Smooth muscle cell (in vitro differentiated cells): ENCODE measurements at regions not wholly inside any gene's neighbourhood (a gene's known extent, or its start where the extent isn't known, plus 50 kb on each side); places are given as distances from the start of the nearest gene placed in this dataset.

Experiments used
- DNase-seq: peaks from one replicate; lab custom pipeline; 2025; ENCODE audit not compliant: unreplicated experiment; lab: John Stamatoyannopoulos, UW
- H2AFZ ChIP-seq: fragments of 200-600 bp; sonication (generic); 2 replicates; pipeline ENCODE4 v1.6.0; 2016; ENCODE audit warnings: antibody characterized with exemption, low read depth, mild to moderate bottlenecking
- H3F3A ChIP-seq: fragments of 200-600 bp; sonication (generic); 2 replicates; pipeline ENCODE4 v1.6.0; 2017; ENCODE audit warnings: antibody characterized with exemption, low read depth
- H3K27ac ChIP-seq: fragments of 200-600 bp; sonication (generic); 2 replicates; pipeline ENCODE4 v1.5.1; 2016; ENCODE audit warnings: low read depth, mild to moderate bottlenecking
- H3K27me3 ChIP-seq: fragments of 200-600 bp; sonication (generic); 2 replicates; pipeline ENCODE4 v1.6.1; 2016; ENCODE audit warnings: low read depth, mild to moderate bottlenecking
- H3K36me3 ChIP-seq: fragments of 200-600 bp; sonication (generic); 2 replicates; pipeline ENCODE4 v1.5.1; 2016; ENCODE audit warnings: low read depth
- H3K4me1 ChIP-seq: fragments of 200-600 bp; sonication (generic); 2 replicates; pipeline ENCODE4 v1.5.1; 2016; ENCODE audit warnings: low read depth
- H3K4me2 ChIP-seq: fragments of 200-600 bp; sonication (generic); 2 replicates; pipeline ENCODE4 v1.6.0; 2016; ENCODE audit warnings: mild to moderate bottlenecking
- H3K4me3 ChIP-seq: fragments of 200-600 bp; sonication (generic); 2 replicates; pipeline ENCODE4 v1.5.1; 2016; ENCODE audit warnings: mild to moderate bottlenecking
- H3K79me2 ChIP-seq: fragments of 200-600 bp; sonication (generic); 2 replicates; pipeline ENCODE4 v1.6.0; 2016; ENCODE audit warnings: low read depth, mild to moderate bottlenecking
- H3K9ac ChIP-seq: fragments of 200-600 bp; sonication (generic); 2 replicates; pipeline ENCODE4 v1.6.0; 2016; ENCODE audit warnings: low read depth
- H3K9me3 ChIP-seq: fragments of 200-600 bp; sonication (generic); replicated peaks from 2 replicates; pipeline ENCODE4 v1.5.1; 2016; ENCODE audit warnings: low read depth
- H4K20me1 ChIP-seq: fragments of 200-600 bp; sonication (generic); 2 replicates; pipeline ENCODE4 v1.6.0; 2016; ENCODE audit warnings: low read depth
- CTCF ChIP-seq: fragments of 200-600 bp; sonication (generic); IDR thresholded peaks from 2 replicates; pipeline ENCODE4 v1.5.1; 2017; ENCODE audit warnings: borderline replicate concordance, mild to moderate bottlenecking, antibody characterized with exemption; ENCODE audit not compliant: insufficient read depth, poor library complexity, severe bottlenecking
- WGBS: methylation state at CpG from one replicate; pipeline ENCODE4 v1.1.7; 2016; ENCODE audit warnings: low lambda C conversion rate; 5-methylcytosine and 5-hydroxymethylcytosine counted together

DNA sequence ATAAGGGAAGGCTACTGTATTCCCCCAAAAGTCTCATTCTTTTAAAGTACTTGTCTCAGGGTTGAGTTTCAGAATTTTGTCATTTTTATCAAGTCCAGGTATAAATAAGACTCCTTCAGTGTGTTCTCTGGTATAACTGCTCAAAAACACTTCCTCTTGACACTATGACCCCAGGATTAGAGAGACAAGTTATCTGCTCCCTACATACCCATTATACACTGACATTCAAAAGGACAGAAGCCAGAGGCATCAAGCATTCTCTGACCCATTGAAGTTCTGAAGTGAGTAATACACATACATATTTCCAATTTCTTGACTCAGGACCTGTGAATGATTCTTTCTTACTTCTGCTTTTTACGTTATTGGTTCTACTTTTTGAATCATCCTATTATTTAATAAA is 447.8 kb upstream of the CNTN5 start:
- WGBS: 89% methylated on average over 1 of the region's 1 CpG

DNA sequence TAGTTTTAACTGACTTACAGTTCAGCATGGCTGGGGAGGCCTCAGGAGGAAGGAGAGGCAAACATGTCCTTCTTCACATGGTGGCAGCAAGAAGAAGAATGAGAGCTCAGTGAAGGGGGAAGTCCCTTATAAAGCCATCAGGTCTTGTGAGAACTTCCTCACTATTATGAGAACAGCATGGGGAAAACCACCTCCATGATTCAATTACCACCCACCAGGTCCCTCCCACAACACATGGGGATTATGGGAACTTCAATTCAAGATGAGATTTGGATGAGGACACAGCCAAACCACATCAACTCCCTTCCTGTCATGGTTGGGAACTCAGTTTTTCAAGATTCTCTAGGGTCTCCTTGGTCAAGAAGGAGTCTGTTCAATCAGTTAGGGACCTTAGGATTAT is 432.9 kb upstream of the CNTN5 start:
- Histone ChIP-seq H3K27me3 (no peaks in the 10 kb centered on the region), H3K4me2 (no peak overlapping the region), H3K27ac (no peak overlapping the region), H3K9me3 (no peaks in the 10 kb centered on the region), H4K20me1 (no peaks in the 10 kb centered on the region), H3K4me1 (no peaks in the 10 kb centered on the region), H3K79me2 (no peaks in the 10 kb centered on the region), H3K36me3 (no peaks in the 10 kb centered on the region), H3F3A (no peaks in the 10 kb centered on the region), H3K4me3 (no peak overlapping the region), H3K9ac (no peak overlapping the region), H2AFZ (no peak overlapping the region)
- no peak for DNase-seq
- no peak for TF ChIP-seq CTCF

More for the DNA sequence above, 447.8 kb upstream of the CNTN5 start:
- H3K9ac ChIP-seq: no peak overlapping the region
- no peaks in the 10 kb centered on the region for H3K36me3 ChIP-seq
- no peaks in the 10 kb centered on the region for H4K20me1 ChIP-seq
- H3K4me1 ChIP-seq: no peaks in the 10 kb centered on the region
- no peak overlapping the region for H3K27ac ChIP-seq
- no peak overlapping the region for H3K4me3 ChIP-seq
- H3K79me2 ChIP-seq: no peaks in the 10 kb centered on the region
- H2AFZ ChIP-seq: no peak overlapping the region
- H3K27me3 ChIP-seq: no peaks in the 10 kb centered on the region
- no peak for TF ChIP-seq CTCF
- H3K4me2 ChIP-seq: no peak overlapping the region
- DNase-seq: no peak
- H3F3A ChIP-seq: no peaks in the 10 kb centered on the region
- H3K9me3 ChIP-seq: no peaks in the 10 kb centered on the region

- no peak overlapping the region for H3K4me3 ChIP-seq
- H3K79me2 ChIP-seq: no peaks in the 10 kb centered on the region
- no peaks in the 10 kb centered on the region for H3F3A ChIP-seq
- no peak overlapping the region for H3K4me2 ChIP-seq
- no peaks in the 10 kb centered on the region for H4K20me1 ChIP-seq
- H3K27ac ChIP-seq: no peak overlapping the region
- no peaks in the 10 kb centered on the region for H3K27me3 ChIP-seq
- no peaks in the 10 kb centered on the region for H3K9me3 ChIP-seq
- H3K9ac ChIP-seq: no peak overlapping the region
- H3K36me3 ChIP-seq: no peaks in the 10 kb centered on the region
- no peaks in the 10 kb centered on the region for H3K4me1 ChIP-seq
- 92% methylated on average over 5 of the region's 5 CpGs for WGBS
- no peak for TF ChIP-seq CTCF
- DNase-seq: no peak
- no peak overlapping the region for H2AFZ ChIP-seq
These were observed 430.8 kb upstream of the CNTN5 start for GRCh38 chr11:98589967-98590366.

GRCh38 chr11:98600103-98600502 is 420.6 kb upstream of the CNTN5 start:
- Histone ChIP-seq H2AFZ (no peak overlapping the region), H3K9ac (no peak overlapping the region), H3F3A (no peaks in the 10 kb centered on the region), H3K4me2 (no peak overlapping the region), H3K27me3 (no peaks in the 10 kb centered on the region), H3K4me3 (no peak overlapping the region), H3K36me3 (no peaks in the 10 kb centered on the region), H3K79me2 (no peaks in the 10 kb centered on the region), H3K9me3 (no peaks in the 10 kb centered on the region), H3K4me1 (no peaks in the 10 kb centered on the region), H3K27ac (no peak overlapping the region), H4K20me1 (no peaks in the 10 kb centered on the region)
- TF ChIP-seq CTCF: no peak
- DNase-seq: no peak
- 94% methylated on average over 3 of the region's 3 CpGs for WGBS
